ENCODE measurements at regions not wholly inside any gene's neighbourhood (a gene's known extent, or its start where the extent isn't known, plus 50 kb on each side); places are given as distances from the start of the nearest gene placed in this dataset.
"Not testable (repeated sequence)": the region's sequence is repeated elsewhere in the genome, so short reads cannot be mapped to it uniquely, and the experiment has no call there.

GRCh38 chr4:33737726-33738125 is 2506.6 kb downstream of the ARAP2 start:
- 57% methylated on average over 2 of the region's 2 CpGs for WGBS (ENCODE audit: missing lambda C conversion rate)
- TF ChIP-seq SMC3 (IDR thresholded peaks at IDR 0.05) (no peak), TP53 (CRISPR knock-in tag; IDR thresholded peaks at IDR 0.05) (no peak), HEYL (CRISPR knock-in tag; IDR thresholded peaks at IDR 0.05) (no peak), HES2 (IDR thresholded peaks at IDR 0.05) (no peak), HOXA7 (CRISPR knock-in tag; IDR thresholded peaks at IDR 0.05) (no peak), HDAC2 (IDR thresholded peaks at IDR 0.05) (no peak), CHD2 (IDR thresholded peaks at IDR 0.05; ENCODE audit: low read length, partially characterized antibody) (no peak), CBX8 (IDR thresholded peaks at IDR 0.05) (no peak), MYC (IDR thresholded peaks at IDR 0.05; ENCODE audit: borderline replicate concordance, low read length) (no peak), PHF8 (IDR thresholded peaks at IDR 0.05; ENCODE audit: borderline replicate concordance, low read depth) (no peak)
- TF ChIP-seq, protein P1, sequence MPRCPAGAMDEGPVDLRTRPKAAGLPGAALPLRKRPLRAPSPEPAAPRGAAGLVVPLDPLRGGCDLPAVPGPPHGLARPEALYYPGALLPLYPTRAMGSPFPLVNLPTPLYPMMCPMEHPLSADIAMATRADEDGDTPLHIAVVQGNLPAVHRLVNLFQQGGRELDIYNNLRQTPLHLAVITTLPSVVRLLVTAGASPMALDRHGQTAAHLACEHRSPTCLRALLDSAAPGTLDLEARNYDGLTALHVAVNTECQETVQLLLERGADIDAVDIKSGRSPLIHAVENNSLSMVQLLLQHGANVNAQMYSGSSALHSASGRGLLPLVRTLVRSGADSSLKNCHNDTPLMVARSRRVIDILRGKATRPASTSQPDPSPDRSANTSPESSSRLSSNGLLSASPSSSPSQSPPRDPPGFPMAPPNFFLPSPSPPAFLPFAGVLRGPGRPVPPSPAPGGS (IDR thresholded peaks at IDR 0.05) = no peak
- TF ChIP-seq, protein P2, sequence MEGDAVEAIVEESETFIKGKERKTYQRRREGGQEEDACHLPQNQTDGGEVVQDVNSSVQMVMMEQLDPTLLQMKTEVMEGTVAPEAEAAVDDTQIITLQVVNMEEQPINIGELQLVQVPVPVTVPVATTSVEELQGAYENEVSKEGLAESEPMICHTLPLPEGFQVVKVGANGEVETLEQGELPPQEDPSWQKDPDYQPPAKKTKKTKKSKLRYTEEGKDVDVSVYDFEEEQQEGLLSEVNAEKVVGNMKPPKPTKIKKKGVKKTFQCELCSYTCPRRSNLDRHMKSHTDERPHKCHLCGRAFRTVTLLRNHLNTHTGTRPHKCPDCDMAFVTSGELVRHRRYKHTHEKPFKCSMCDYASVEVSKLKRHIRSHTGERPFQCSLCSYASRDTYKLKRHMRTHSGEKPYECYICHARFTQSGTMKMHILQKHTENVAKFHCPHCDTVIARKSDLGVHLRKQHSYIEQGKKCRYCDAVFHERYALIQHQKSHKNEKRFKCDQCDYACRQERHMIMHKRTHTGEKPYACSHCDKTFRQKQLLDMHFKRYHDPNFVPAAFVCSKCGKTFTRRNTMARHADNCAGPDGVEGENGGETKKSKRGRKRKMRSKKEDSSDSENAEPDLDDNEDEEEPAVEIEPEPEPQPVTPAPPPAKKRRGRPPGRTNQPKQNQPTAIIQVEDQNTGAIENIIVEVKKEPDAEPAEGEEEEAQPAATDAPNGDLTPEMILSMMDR (IDR thresholded peaks at IDR 0.05) = no peak
- Histone ChIP-seq H3K4me3 (no peak overlapping the region), H3K9me3 (no peaks in the 10 kb centered on the region), H3K4me1 (no peaks in the 10 kb centered on the region), H3K4me2 (no peak overlapping the region), H3K27ac (no peak overlapping the region)
- ChIA-PET CTCF (no interaction called here), POLR2A (no interaction called here)
- FAIRE-seq (no peak), DNase-seq (ENCODE audit: low read depth in 1 of 2, low spot score in 1 of 2) (no peak), ATAC-seq (no peak)

- no peak for FAIRE-seq
- TF ChIP-seq ZFP36 (IDR thresholded peaks at IDR 0.05; ENCODE audit: borderline replicate concordance, partially characterized antibody) (no peak), HMGXB4 (CRISPR knock-in tag; IDR thresholded peaks at IDR 0.05; ENCODE audit: borderline replicate concordance) (no peak), CBX8 (IDR thresholded peaks at IDR 0.05) (no peak), SMC3 (IDR thresholded peaks at IDR 0.05) (no peak), RARB (CRISPR knock-in tag; IDR thresholded peaks at IDR 0.05) (no peak), FOSB (CRISPR knock-in tag; IDR thresholded peaks at IDR 0.05) (no peak), CHD4 (IDR thresholded peaks at IDR 0.05; ENCODE audit: borderline replicate concordance) (no peak), RNF2 (IDR thresholded peaks at IDR 0.05; ENCODE audit: borderline replicate concordance, low read depth) (no peak), CHD2 (IDR thresholded peaks at IDR 0.05; ENCODE audit: low read length, partially characterized antibody) (no peak), JUNB (IDR thresholded peaks at IDR 0.05) (no peak)
- TF ChIP-seq, protein P3, sequence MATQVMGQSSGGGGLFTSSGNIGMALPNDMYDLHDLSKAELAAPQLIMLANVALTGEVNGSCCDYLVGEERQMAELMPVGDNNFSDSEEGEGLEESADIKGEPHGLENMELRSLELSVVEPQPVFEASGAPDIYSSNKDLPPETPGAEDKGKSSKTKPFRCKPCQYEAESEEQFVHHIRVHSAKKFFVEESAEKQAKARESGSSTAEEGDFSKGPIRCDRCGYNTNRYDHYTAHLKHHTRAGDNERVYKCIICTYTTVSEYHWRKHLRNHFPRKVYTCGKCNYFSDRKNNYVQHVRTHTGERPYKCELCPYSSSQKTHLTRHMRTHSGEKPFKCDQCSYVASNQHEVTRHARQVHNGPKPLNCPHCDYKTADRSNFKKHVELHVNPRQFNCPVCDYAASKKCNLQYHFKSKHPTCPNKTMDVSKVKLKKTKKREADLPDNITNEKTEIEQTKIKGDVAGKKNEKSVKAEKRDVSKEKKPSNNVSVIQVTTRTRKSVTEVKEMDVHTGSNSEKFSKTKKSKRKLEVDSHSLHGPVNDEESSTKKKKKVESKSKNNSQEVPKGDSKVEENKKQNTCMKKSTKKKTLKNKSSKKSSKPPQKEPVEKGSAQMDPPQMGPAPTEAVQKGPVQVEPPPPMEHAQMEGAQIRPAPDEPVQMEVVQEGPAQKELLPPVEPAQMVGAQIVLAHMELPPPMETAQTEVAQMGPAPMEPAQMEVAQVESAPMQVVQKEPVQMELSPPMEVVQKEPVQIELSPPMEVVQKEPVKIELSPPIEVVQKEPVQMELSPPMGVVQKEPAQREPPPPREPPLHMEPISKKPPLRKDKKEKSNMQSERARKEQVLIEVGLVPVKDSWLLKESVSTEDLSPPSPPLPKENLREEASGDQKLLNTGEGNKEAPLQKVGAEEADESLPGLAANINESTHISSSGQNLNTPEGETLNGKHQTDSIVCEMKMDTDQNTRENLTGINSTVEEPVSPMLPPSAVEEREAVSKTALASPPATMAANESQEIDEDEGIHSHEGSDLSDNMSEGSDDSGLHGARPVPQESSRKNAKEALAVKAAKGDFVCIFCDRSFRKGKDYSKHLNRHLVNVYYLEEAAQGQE (IDR thresholded peaks at IDR 0.05) = no peak
- TF ChIP-seq, protein P1 (IDR thresholded peaks at IDR 0.05) = no peak
- POLR2A ChIA-PET = no interaction called here
- peak overlapping the region; percentile 63 for H3K4me2 ChIP-seq
- H3K4me1 ChIP-seq = no peaks in the 10 kb centered on the region
- CTCF ChIA-PET = no interaction called here
- no peak for ATAC-seq
- WGBS (ENCODE audit: missing lambda C conversion rate) = 25% methylated on average over 10 of the region's 10 CpGs
- 0 out of 3 replicates have a peak overlapping the region, but pooled peaks have one; percentile 13 for H3K4me3 ChIP-seq
- peak overlapping the region; percentile 12 to 63; a peak in 2 of 6 replicates for H3K27ac ChIP-seq
- H3K9me3 ChIP-seq = no peaks in the 10 kb centered on the region
- DNase-seq (ENCODE audit: low read depth in 1 of 2, low spot score in 1 of 2) = no peak
These were observed 2504.3 kb downstream of the ARAP2 start for GRCh38 chr4:33739884-33740632.

GRCh38 chr4:33740871-33741270 is 2503.4 kb downstream of the ARAP2 start:
- POLR2A ChIA-PET; CTCF ChIA-PET; H3K9me3 ChIP-seq; DNase-seq (ENCODE audit: low read depth in 1 of 2, low spot score in 1 of 2); H3K4me1 ChIP-seq; FAIRE-seq; H3K4me3 ChIP-seq; ATAC-seq; H3K27ac ChIP-seq: not testable (repeated sequence)
- WGBS (ENCODE audit: missing lambda C conversion rate) = 67% methylated on average over 5 of the region's 5 CpGs
- peak overlapping the region; percentile 63; the same call in 1 of the 3 replicates for H3K4me2 ChIP-seq
